ENCODE measurements at regions not wholly inside any gene's neighbourhood (a gene's known extent, or its start where the extent isn't known, plus 50 kb on each side); places are given as distances from the start of the nearest gene placed in this dataset.

DNA sequence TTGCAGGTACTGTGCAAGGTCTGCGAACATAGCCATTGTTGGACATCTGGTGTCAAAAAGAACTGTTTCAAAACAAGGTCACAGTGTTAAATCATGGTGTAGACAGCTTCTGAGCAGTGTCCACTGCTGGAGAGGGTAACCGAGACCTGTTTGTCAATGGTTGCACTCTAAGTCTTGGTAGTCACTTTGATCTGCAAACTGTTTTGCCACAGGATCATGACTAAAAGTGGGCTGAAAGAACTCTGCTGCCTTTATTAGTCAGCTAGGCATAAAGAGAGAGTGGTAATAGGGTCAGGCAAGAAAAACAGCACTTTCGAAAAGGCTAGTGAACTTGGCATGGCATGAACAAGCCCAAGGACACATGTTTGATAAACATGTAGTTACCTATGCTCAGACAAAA, 552.3 kb upstream of the CITED2 start:
- TF ChIP-seq, protein P1, sequence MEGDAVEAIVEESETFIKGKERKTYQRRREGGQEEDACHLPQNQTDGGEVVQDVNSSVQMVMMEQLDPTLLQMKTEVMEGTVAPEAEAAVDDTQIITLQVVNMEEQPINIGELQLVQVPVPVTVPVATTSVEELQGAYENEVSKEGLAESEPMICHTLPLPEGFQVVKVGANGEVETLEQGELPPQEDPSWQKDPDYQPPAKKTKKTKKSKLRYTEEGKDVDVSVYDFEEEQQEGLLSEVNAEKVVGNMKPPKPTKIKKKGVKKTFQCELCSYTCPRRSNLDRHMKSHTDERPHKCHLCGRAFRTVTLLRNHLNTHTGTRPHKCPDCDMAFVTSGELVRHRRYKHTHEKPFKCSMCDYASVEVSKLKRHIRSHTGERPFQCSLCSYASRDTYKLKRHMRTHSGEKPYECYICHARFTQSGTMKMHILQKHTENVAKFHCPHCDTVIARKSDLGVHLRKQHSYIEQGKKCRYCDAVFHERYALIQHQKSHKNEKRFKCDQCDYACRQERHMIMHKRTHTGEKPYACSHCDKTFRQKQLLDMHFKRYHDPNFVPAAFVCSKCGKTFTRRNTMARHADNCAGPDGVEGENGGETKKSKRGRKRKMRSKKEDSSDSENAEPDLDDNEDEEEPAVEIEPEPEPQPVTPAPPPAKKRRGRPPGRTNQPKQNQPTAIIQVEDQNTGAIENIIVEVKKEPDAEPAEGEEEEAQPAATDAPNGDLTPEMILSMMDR (IDR thresholded peaks at IDR 0.05), result no peak
- TF ChIP-seq ZFX (IDR thresholded peaks at IDR 0.05; ENCODE audit: borderline replicate concordance), result no peak
